AG09319 (cell line): ENCODE measurements at regions not wholly inside any gene's neighbourhood (a gene's known extent, or its start where the extent isn't known, plus 50 kb on each side); places are given as distances from the start of the nearest gene placed in this dataset.

Source experiments
- DNase-seq: peaks from one replicate; pipeline ENCODE4 v3.0.0-alpha.2; 2010; ENCODE audit warnings: low read depth; ENCODE audit errors: extremely low read depth
- TF ChIP-seq, protein P1 (sequence below): IDR thresholded peaks from 2 replicates; pipeline ENCODE4 v1.5.1; 2011; ENCODE audit warnings: low read depth, mild to moderate bottlenecking, inconsistent platforms, low read length, moderate library complexity

DNA sequence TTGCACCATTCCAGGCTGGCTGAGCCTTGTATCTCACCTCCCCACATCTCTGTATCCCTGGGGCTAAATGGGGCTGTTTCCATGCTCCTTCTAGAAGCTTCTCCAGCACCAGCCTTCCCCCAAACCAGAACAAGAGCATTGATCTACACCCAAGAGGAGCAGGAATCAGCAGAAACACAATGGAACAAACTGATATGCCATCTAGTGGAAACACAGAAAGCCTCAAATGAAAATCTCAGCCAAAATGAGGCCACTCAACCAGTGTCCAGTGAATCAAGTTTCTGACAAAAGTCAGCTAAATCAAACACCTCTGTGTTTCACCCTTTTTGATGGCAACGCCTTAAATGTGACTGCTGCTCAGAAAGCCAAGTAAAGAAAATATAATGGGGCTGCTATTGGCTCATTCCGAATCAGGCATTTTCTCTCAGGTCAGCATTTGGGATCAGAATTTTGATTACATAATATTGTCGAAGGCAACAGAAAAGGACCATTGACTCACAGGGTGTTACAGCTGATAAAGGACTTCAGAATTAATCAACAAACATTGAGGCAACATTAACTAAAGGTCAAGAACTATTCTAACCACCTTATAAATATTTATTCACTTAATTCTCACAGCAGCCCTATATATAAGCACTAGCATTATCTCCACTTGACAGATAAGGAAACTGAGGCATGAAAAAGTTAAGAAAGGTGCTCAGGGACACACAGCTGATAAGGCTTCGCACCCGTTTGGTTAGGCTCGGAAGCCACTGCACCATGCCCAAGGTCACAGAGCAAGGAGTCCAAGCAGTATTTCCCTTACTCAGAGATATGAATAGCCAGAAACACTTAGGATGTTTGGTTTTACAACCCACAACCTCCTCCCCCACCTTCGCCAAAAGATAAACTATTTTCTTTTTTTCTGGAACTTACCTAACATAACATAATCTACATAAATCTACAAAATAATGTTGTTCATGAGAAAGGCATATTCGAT lies 85.8 kb upstream of the KCNJ15 start:
- TF ChIP-seq, protein P1, sequence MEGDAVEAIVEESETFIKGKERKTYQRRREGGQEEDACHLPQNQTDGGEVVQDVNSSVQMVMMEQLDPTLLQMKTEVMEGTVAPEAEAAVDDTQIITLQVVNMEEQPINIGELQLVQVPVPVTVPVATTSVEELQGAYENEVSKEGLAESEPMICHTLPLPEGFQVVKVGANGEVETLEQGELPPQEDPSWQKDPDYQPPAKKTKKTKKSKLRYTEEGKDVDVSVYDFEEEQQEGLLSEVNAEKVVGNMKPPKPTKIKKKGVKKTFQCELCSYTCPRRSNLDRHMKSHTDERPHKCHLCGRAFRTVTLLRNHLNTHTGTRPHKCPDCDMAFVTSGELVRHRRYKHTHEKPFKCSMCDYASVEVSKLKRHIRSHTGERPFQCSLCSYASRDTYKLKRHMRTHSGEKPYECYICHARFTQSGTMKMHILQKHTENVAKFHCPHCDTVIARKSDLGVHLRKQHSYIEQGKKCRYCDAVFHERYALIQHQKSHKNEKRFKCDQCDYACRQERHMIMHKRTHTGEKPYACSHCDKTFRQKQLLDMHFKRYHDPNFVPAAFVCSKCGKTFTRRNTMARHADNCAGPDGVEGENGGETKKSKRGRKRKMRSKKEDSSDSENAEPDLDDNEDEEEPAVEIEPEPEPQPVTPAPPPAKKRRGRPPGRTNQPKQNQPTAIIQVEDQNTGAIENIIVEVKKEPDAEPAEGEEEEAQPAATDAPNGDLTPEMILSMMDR, result peak; percentile 23
- DNase-seq, result no peak

GRCh38 chr21:38171723-38172344 lies 85.0 kb upstream of the KCNJ15 start:
- TF ChIP-seq, protein P1, result no peak; the same call in 1 of the 2 replicates
- DNase-seq, result no peak

- TF ChIP-seq, protein P1, result no peak
- no peak for DNase-seq
These were observed 83.3 kb upstream of the KCNJ15 start for GRCh38 chr21:38173276-38174035.

- TF ChIP-seq, protein P1, result no peak
- no peak for DNase-seq
These were observed 81.5 kb upstream of the KCNJ15 start for GRCh38 chr21:38175306-38175705.

DNA sequence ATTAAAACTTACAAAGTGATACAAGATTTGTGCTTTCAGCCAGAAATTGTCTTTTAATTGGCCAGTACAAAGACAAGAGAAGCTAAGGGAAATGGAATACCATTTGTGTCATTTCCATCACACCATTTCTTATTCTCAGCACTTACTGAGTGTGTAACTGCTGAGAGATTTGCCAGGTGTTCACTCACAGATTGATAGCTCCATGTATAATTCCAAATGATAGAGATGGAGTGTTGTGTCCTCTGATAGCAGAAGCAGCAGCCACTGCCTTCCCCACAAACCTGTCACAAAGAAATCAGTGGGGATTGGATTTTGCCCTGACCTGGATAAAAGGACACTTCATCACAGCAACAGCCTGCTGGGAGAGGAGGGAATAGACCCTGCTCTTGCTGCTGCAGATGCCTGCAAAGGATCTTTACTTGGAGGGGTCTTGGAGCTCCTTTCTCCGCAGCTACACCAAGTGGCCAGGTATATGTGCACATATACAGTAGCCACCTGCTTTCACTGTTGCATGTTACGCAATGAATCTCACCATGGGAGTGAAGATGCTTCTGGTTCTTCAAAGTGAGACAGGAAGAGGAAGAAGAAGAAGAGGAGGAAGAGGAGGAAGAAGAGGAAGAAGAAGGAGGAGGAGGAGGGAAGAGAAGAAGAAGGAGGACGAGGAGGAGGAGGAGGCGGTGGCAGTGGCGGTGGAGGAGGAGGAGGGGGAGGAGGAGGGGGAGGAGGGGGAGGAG lies 78.7 kb upstream of the KCNJ15 start:
- DNase-seq, result no peak
- TF ChIP-seq, protein P1, result no peak

- TF ChIP-seq, protein P1, result no peak
- no peak for DNase-seq
These were observed 77.9 kb upstream of the KCNJ15 start for GRCh38 chr21:38178653-38179470.
